ENCODE measurements at regions not wholly inside any gene's neighbourhood (a gene's known extent, or its start where the extent isn't known, plus 50 kb on each side); places are given as distances from the start of the nearest gene placed in this dataset.

- DNase-seq, result no peak
Observed at GRCh38 chr5:123800640-123801039, 288.7 kb downstream of the CSNK1G3 start.

GRCh38 chr5:123795688-123796087, 283.7 kb downstream of the CSNK1G3 start:
- DNase-seq, result no peak

- DNase-seq, result no peak
Observed at GRCh38 chr5:123790226-123790625, 278.2 kb downstream of the CSNK1G3 start.

GRCh38 chr5:123787635-123788034, 275.7 kb downstream of the CSNK1G3 start:
- DNase-seq, result no peak

GRCh38 chr5:123787136-123787535, 275.2 kb downstream of the CSNK1G3 start:
- no peak for DNase-seq

GRCh38 chr5:123786411-123786810, 274.4 kb downstream of the CSNK1G3 start:
- no peak for DNase-seq

GRCh38 chr5:123785162-123786071, 273.4 kb downstream of the CSNK1G3 start:
- DNase-seq, result no peak

GRCh38 chr5:123783421-123783820, 271.4 kb downstream of the CSNK1G3 start:
- DNase-seq, result no peak

GRCh38 chr5:123778641-123779040, 266.7 kb downstream of the CSNK1G3 start:
- DNase-seq, result no peak

- DNase-seq, result no peak
Observed at GRCh38 chr5:123776761-123777160, 264.8 kb downstream of the CSNK1G3 start.

GRCh38 chr5:123771715-123772114, 259.7 kb downstream of the CSNK1G3 start:
- no peak for DNase-seq

- no peak for DNase-seq
Observed at GRCh38 chr5:123763201-123763600, 251.2 kb downstream of the CSNK1G3 start.

GRCh38 chr5:123756816-123757215, 244.8 kb downstream of the CSNK1G3 start:
- DNase-seq, result no peak

GRCh38 chr5:123756318-123756665, 244.3 kb downstream of the CSNK1G3 start:
- DNase-seq, result no peak

- DNase-seq, result no peak
Observed at GRCh38 chr5:123755653-123756317, 243.8 kb downstream of the CSNK1G3 start.

GRCh38 chr5:123754908-123755307, 242.9 kb downstream of the CSNK1G3 start:
- DNase-seq, result no peak

- DNase-seq, result no peak
Observed at GRCh38 chr5:123753937-123754891, 242.2 kb downstream of the CSNK1G3 start.

- DNase-seq, result no peak
Observed at GRCh38 chr5:123753180-123753936, 241.4 kb downstream of the CSNK1G3 start.

- DNase-seq, result no peak
Observed at GRCh38 chr5:123752552-123753179, 240.7 kb downstream of the CSNK1G3 start.

- DNase-seq, result no peak
Observed at GRCh38 chr5:123751670-123752069, 239.7 kb downstream of the CSNK1G3 start.

GRCh38 chr5:123748239-123748638, 236.3 kb downstream of the CSNK1G3 start:
- no peak for DNase-seq
